ENCODE measurements at regions not wholly inside any gene's neighbourhood (a gene's known extent, or its start where the extent isn't known, plus 50 kb on each side); places are given as distances from the start of the nearest gene placed in this dataset.

- FAIRE-seq, result no peak
- no peak for DNase-seq (ENCODE audit: insufficient read length, low spot score)
- no peak for TF ChIP-seq CTCF (IDR thresholded peaks at IDR 0.05; ENCODE audit: insufficient read depth, missing control alignments)
Measured at GRCh38 chr6:170137176-170137891, 153.5 kb downstream of the DLL1 start.

GRCh38 chr6:170136541-170137175 is 154.2 kb downstream of the DLL1 start:
- TF ChIP-seq CTCF (IDR thresholded peaks at IDR 0.05; ENCODE audit: insufficient read depth, missing control alignments), result no peak
- FAIRE-seq, result no peak
- no peak for DNase-seq (ENCODE audit: insufficient read length, low spot score)

- no peak for FAIRE-seq
- no peak for DNase-seq (ENCODE audit: insufficient read length, low spot score)
Measured at GRCh38 chr6:170135821-170136471, 154.9 kb downstream of the DLL1 start.

GRCh38 chr6:170135461-170135820 is 155.4 kb downstream of the DLL1 start:
- no peak for FAIRE-seq
- no peak for DNase-seq (ENCODE audit: insufficient read length, low spot score)
- TF ChIP-seq CTCF (IDR thresholded peaks at IDR 0.05; ENCODE audit: insufficient read depth, missing control alignments), result no peak

More at GRCh38 chr6:170135821-170136471, 154.9 kb downstream of the DLL1 start:
- TF ChIP-seq CTCF (IDR thresholded peaks at IDR 0.05; ENCODE audit: insufficient read depth, missing control alignments), result no peak

GRCh38 chr6:170134471-170135440 is 156.1 kb downstream of the DLL1 start:
- no peak for TF ChIP-seq CTCF (IDR thresholded peaks at IDR 0.05; ENCODE audit: insufficient read depth, missing control alignments)
- FAIRE-seq (no peak), DNase-seq (ENCODE audit: insufficient read length, low spot score) (no peak)

- no peak for FAIRE-seq
- no peak for DNase-seq (ENCODE audit: insufficient read length, low spot score)
- no peak for TF ChIP-seq CTCF (IDR thresholded peaks at IDR 0.05; ENCODE audit: insufficient read depth, missing control alignments)
Measured at GRCh38 chr6:170134031-170134470, 156.8 kb downstream of the DLL1 start.
